ENCODE measurements at regions not wholly inside any gene's neighbourhood (a gene's known extent, or its start where the extent isn't known, plus 50 kb on each side); places are given as distances from the start of the nearest gene placed in this dataset.

- DNase-seq: no peak
These were observed 49.9 kb upstream of the AFF3 start for GRCh38 chr2:100192300-100192699.

Measured in NCI-H446 (cell line).